ENCODE measurements at regions not wholly inside any gene's neighbourhood (a gene's known extent, or its start where the extent isn't known, plus 50 kb on each side); places are given as distances from the start of the nearest gene placed in this dataset.

DNA sequence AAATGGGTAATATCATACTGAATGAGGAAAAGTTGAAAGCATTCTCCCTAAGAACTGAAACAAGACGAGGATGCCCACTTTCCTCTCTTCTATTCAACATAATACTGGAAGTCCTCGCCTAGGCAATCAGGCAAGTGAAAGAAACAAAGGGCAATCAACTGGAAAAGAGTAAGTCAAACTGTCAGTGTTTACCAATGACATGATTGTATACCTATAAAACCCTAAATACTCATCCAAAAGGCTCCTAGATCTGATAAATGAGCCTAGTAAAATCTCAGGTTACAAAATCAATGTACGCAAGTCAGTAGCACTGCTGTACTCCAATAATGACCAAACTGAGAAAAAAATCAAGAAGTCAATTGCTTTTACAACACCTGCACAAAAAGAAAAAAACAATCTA, 575.8 kb upstream of the PRMT6 start:
- TF ChIP-seq, protein P1, sequence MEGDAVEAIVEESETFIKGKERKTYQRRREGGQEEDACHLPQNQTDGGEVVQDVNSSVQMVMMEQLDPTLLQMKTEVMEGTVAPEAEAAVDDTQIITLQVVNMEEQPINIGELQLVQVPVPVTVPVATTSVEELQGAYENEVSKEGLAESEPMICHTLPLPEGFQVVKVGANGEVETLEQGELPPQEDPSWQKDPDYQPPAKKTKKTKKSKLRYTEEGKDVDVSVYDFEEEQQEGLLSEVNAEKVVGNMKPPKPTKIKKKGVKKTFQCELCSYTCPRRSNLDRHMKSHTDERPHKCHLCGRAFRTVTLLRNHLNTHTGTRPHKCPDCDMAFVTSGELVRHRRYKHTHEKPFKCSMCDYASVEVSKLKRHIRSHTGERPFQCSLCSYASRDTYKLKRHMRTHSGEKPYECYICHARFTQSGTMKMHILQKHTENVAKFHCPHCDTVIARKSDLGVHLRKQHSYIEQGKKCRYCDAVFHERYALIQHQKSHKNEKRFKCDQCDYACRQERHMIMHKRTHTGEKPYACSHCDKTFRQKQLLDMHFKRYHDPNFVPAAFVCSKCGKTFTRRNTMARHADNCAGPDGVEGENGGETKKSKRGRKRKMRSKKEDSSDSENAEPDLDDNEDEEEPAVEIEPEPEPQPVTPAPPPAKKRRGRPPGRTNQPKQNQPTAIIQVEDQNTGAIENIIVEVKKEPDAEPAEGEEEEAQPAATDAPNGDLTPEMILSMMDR (IDR thresholded peaks at IDR 0.05) = no peak
- TF ChIP-seq ZFX (IDR thresholded peaks at IDR 0.05; ENCODE audit: borderline replicate concordance) = no peak
- H3K27ac ChIP-seq = peak overlapping the region; percentile 61

DNA sequence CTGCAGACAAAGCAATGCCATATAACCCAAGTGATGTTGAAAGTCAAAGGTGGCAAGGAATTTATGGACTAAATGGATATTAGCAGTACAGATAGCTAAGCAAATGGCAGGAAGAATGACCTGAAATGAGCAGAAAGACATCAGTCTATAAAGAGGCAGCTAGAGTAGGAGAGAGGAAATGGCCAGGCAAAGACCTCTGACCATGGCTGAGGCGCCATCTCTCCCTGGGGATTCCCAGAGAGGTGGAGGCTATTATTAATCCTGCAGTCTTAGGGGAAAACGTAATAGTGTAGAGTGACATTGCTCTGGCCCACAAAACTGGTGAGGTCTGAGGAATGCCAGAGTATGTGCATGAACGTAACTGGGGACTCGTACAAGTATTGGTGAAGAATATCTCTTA, 563.6 kb upstream of the PRMT6 start:
- TF ChIP-seq ZFX (IDR thresholded peaks at IDR 0.05; ENCODE audit: borderline replicate concordance) = no peak
- TF ChIP-seq, protein P1 (IDR thresholded peaks at IDR 0.05) = no peak
- no peak overlapping the region for H3K27ac ChIP-seq

DNA sequence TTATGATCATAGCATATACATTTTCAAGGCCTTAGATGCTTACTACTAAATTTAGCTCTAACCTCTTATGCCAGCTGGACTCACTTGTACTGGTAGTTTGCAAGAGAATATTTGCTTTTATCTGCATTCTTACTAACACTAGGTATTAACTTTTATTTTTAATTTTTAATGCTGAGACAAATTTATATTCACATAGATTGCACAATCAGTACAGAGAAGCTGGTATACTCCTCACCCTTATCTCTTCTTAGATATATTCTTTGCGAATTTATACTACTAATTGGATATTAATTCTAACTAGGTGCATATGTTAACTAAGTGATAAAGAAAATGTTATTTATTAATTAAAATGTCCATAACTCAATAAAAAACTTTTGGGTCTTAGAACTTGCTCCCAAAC, 561.8 kb upstream of the PRMT6 start:
- no peak overlapping the region for H3K27ac ChIP-seq
- TF ChIP-seq ZFX (IDR thresholded peaks at IDR 0.05; ENCODE audit: borderline replicate concordance) = no peak
- TF ChIP-seq, protein P1 (IDR thresholded peaks at IDR 0.05) = no peak

DNA sequence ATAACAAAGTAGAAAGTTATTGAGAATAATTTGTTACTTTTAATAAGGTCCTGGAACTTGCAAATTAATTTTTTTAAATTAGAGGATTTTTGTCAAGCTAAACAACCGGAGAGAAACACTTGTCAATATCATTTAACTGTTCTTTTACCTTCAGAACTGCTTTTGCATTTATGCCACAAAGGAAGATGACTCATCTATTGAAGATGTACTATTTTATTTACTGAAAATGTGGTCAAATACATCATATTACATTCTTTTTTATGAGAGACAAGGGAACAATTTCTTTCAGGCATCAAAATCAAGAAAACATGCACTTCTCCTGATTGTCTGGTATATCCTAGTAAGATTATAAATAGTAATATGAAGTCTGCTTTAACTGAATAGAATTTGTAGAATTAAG, 558.2 kb upstream of the PRMT6 start:
- TF ChIP-seq, protein P1 (IDR thresholded peaks at IDR 0.05) = no peak
- no peak for TF ChIP-seq ZFX (IDR thresholded peaks at IDR 0.05; ENCODE audit: borderline replicate concordance)
- no peak overlapping the region for H3K27ac ChIP-seq

DNA sequence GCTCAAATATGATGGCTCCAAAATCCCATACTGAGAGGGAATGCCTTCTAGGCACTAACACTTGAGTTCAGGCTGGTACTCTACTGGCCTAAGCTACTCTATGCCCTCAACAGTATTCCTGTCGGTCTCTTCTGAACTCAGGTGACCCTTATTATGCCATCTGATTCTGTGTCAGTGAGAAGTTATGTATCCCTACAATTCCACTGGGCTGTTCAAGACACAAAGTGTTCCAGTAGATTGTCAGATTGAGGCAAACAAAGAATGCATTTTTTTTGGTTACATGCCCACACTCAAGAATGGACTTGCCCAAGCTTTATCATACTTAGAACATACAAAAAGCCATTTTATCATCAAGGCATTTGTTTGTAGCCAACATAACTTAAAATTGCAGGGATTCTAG, 553.8 kb upstream of the PRMT6 start:
- no peak for TF ChIP-seq ZFX (IDR thresholded peaks at IDR 0.05; ENCODE audit: borderline replicate concordance)
- TF ChIP-seq, protein P1 (IDR thresholded peaks at IDR 0.05) = no peak
- H3K27ac ChIP-seq = no peak overlapping the region

DNA sequence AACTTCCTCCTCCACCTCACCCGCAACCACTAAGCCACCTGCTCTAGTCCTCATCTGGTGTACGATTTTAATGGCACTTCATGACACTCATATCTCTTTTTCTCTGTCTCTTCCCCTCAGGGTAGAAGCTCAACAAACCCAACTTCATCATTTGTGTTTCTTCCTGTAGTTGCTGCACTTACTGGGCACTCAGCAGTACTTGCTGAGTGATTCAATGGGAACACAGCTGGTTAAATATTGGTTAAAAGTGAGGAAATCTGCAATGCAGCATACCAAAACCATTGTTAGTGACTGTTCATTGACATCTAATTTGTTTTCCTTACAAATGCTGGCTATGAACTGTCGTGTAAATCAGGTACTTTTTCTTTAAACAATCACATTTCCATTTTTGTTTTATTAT, 541.1 kb upstream of the PRMT6 start:
- H3K27ac ChIP-seq = no peak overlapping the region
- TF ChIP-seq, protein P1 (IDR thresholded peaks at IDR 0.05) = no peak
- no peak for TF ChIP-seq ZFX (IDR thresholded peaks at IDR 0.05; ENCODE audit: borderline replicate concordance)

DNA sequence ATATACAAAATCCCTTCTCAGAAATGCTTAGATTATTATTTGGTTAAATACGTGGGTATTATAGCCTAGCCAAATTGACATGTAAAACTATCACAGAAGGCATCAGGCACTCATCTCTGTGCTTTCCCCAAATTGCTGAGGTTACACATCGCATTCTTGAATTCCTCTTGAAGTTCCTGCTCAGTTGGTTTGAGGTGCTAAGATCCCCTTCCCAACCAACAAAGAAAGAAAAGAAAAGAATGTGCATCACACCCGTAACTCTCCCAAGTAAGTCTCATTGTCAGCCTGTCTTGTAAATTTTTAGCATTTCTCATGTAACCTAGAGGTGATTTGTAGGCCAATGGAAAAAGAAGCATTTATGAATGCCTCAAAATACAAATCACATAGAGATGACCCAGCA, 539.2 kb upstream of the PRMT6 start:
- no peak for TF ChIP-seq ZFX (IDR thresholded peaks at IDR 0.05; ENCODE audit: borderline replicate concordance)
- TF ChIP-seq, protein P1 (IDR thresholded peaks at IDR 0.05) = no peak
- no peak overlapping the region for H3K27ac ChIP-seq
